GM18867 (cell line): ENCODE measurements at regions not wholly inside any gene's neighbourhood (a gene's known extent, or its start where the extent isn't known, plus 50 kb on each side); places are given as distances from the start of the nearest gene placed in this dataset.

Source experiments
- ATAC-seq: cut with Tn5 transposase; IDR thresholded peaks from one replicate; pipeline ENCODE4 v1.9.1; 2021; ENCODE audit warnings: mild to moderate bottlenecking, moderate library complexity; ENCODE audit not compliant: unreplicated experiment

DNA sequence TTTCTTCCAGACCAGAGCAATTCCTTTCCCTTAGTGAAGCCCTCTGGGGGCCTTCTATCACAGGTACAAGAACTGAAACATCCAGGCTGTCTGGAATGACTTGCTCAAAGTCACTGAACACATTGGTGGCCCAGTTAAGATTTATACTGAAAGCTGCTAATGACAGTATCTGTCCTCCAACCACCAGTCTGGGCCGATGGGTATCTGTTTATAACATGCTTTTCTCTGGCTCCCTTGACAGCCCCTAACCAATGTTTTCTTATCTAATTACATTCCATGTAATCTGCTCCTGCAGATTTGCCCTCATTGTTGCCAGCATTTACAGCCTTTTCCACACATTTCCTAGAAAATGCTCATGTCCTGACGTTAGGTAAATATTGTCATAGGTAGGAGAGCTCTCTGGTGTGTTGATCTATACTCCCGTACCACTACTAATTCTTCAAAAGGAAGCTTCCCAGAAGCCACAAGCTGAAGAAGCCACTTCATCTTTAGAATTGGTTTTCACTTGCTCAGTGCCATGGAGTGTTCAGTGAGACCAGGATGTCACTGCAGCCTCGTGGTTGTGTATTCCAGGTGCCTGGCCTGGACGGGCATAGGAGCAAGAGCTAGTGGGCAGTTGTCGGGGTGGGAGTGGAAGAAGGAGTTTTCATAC lies 163.9 kb downstream of the TSEN15 start:
- no peak for ATAC-seq

DNA sequence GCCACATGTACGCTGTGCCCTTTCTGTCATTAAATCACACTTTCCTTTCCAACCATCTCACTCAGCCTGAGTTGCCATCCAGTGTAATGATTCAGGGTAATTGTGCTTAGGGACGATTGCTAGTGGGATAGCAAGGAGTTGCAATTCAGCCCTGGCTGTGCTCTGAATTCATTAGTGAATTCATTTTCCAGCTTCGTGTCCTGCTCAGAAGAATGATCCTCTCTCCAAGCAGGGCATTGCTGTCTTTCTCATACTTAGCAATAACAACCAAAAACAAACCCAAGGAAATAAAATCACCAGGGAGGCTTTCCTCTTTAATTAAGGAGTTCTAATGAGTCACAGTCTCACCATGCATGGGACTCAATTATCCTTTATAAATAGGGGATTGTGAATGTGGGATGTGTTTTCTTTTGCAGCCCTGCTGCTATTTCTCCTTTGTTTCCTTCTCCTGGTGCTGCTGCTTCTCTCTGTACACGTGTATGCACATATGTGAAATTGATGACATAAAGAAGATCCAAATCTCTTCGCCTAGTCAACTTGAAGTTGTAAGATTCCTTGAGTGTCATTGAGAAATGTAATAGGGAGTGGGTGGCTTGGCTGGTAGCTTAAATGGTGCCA lies 167.0 kb downstream of the TSEN15 start:
- ATAC-seq: no peak

DNA sequence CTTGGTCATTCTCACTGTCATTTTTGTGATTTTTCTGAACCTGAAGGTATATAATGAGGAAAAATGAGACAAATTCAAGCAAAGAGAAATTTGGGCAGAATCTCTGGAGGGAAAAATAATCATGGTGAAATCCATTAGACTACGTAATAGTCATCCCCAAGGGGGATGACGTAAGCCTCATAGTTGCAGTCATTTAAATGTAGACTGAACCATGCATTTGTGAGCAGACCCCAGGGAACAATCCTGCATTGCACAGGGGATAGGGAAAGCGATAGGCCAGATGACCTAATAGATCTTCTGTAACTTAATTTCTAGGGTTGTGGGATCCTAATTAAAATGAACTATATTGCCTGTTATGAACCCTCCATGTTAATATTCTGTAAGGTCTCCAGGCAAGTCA lies 167.4 kb upstream of the C1orf21 start:
- ATAC-seq: no peak

DNA sequence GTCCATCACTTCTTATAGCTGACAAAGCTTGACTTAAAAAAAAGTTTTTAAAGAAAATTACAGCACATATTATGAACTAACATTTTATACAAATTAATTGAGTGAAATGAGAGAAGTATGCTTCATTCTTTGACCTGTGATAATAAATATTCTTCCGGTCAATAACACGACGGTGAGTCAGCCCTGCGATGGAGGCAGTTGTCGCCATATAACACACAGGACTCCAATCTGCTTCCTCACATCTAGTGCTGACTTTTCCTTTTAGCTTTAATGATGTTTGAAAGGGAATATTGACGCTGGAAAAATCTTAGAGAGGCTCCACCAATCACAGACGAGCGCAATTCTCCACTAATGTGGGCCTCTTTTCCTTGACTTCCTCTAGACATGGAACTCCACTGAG lies 166.9 kb upstream of the C1orf21 start:
- no peak for ATAC-seq

DNA sequence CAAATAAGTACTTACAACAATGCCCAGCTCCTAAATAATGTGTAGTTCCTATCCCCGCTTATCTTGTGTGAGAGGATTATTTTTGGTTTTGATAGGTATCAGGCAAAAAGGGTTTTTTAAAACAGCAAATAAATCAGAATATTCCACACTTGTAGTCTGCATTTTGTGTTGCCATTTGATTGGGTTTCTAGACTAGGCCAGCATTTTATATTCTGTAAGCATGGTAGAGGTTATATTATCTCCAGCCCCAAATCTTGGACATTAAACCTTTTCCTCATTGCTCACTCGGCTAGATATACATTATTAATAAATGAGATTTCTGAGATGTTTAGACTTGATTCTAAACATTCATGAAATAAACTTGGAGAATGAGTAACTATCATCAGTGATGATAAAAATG lies 165.7 kb upstream of the C1orf21 start:
- no peak for ATAC-seq

DNA sequence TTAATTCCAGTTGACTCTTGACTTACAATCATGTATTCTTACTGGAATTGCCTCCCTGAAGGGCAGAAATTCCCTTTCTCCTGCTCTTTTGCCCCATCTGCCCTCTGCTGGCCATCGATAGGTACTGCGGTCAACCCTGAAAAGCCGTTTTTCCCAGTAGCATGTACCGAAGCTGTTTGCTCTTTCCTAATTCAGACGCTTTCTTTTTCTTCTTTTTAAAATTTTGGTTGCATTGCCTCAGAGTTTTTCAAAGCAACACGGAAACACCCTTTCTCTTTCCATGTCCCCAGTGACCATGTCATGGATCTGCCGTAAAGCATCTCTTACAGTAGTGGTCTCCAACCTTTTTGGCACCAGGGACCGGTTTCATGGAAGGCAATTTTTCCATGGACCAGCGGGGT lies 164.2 kb upstream of the C1orf21 start:
- no peak for ATAC-seq

DNA sequence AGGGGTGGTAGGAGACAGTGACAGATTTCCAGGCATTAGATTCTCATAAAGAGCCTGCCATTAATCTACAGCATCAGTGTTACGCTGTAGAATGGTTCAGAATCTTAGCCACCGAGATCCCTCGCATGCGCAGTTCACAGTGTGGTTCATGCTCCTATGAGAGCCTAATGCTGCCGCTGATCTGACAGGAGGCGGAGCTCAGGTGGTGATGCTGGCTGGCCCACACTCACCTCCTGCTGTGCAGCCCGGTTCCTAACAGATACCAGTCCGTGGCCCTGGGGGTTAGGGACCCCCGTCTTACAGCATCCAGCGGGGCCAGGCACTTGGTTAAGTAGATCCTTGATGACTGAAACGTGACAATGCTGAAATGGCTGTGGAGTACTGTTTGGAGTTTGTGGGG lies 163.6 kb upstream of the C1orf21 start:
- no peak for ATAC-seq

DNA sequence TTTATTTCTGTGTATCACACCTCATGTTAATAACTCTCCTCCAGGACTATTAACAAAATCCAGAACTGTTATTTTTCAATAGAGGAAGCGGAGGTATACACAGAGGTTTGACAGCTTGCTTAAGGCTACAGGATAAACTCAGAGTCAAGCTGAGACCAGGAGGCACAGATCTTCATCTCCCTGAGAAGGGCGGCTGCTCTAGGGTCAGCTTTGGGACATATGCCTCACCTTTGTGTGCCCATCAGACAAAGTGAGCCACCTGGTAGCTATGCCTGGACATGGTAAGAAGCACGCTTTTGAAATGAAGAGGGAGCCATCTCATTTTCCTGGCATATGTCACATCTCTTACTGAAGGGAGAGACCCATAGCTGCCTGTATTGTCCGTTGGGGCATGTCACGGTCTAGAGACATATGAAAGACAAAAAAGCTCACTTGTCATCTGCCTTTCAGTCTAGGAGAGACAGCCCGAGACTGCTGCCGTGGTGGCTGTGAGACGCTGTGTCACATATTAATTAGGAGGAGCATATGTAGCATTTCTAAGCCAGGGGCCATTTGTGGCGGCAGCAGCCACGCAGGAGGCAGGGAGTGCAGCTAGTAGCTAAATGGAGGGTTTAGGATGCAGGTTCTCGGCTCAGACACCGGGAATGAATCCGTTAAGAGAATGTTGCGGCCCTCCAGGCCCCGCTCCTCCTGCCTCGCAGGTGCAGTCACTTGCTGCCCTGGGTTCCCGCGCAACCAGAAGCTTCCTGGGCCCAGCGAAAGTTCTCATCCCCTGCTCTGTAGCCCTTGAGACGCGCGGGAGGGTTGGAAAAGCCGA lies 161.3 kb upstream of the C1orf21 start:
- no peak for ATAC-seq

DNA sequence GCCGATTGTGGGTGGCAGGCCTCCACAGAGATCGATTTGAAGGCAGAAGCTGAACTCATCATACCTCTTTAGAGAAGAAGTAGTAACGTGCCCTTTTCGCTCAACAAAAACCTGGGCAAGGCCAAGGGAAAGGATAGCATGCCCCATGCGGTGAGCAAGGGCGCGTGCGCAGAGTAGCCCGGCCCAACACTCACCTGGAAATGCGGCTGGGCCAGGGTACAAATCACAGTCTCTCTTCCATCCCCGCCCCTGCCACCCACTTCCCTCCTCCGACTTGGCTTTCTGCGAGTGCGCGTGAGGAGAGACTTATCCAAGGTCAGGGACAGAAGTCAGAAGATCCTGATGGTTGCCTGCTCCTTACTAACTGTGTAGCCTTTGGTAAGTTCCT lies 160.7 kb upstream of the C1orf21 start:
- no peak for ATAC-seq

DNA sequence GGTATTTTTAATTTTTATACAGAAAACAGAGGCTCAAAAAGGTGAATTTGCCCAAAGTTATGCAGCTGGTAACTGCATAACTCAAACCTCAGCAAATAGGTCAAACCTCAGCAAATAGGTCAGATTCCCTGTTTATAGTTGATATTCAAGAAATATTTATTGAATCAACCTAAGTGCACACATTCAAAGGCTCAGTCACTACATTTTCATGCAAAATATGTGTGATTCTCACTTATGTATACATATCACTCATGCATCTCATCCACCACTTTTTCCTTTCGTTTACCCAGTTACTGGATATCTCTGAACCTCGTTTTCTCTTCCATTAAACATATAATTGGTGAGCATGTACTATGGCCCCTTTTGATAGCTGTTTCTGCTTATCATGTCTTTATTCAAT lies 158.3 kb upstream of the C1orf21 start:
- no peak for ATAC-seq

DNA sequence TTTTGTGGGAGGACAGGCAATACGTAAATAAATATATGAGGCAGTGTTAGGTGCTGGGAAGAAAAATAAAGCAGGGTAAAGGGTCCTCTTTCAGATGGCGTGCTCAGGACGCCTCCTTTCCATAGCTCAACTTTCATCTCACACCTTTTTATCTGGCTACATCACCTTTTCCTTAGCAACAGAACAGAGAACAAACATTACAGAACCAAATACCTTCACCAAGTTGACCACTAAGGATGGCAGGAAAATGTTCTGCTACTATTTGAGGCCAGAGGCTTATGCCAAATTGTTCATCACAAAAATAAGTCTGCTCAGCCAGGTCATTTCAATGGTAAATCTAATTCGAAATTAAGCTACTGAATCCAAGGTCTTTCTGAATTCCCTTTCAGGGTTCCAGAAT lies 149.2 kb upstream of the C1orf21 start:
- no peak for ATAC-seq

DNA sequence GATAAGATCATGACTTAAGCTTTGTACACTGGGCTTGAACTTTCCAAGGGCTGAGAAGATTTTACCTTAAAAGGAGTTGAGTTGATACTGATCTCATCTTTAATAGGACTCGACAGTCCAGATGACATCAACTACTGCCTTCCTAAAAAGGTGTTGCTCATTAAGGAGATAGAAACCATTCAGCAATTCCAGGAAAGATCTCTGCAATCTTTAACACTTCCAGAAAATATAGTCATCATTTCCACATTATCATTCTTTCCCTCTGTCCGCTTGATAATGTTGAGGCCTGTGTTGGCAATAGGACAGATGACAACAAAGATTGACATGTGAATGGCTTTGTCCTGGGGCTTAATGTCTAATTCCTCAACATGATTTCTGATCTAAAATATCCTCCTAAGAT lies 145.4 kb upstream of the C1orf21 start:
- no peak for ATAC-seq

DNA sequence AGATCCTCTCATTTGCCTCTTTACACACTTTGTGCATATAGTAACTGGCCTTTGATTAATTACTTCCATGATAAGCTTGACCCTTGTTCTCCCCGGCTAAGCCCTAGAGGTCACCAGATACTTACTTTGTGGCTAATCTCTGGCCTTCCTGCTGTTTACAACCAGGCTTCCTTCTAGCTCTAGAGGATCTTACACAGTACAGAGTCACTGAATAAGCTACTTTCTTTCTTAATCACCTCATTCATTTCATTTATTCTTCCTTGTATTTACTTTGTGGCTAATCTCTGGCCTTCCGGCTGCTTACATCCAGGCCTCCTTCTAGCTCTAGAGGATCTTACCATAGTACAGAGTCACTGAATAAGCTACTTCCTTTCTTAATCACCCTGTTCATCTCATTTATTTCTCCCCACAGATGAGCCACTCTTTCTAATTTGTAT lies 144.3 kb upstream of the C1orf21 start:
- no peak for ATAC-seq

DNA sequence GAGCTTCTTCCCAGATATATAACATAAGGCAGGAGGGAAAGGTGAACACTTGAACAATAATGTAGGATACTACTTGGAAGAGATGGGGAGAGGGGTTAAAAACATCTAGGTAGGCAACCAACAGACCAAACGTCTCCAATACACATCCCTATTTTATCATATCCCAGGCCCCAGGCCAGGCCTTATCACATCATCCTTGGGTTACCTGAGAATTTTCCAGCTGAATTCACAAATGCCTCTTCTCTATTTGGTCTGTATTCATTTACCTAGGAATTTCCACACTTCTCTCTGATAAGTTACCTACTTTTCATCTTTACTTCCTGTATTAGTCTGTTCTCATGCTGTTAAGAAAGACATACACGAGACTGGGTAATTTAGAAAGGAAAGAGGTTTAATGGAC lies 141.9 kb upstream of the C1orf21 start:
- no peak for ATAC-seq

DNA sequence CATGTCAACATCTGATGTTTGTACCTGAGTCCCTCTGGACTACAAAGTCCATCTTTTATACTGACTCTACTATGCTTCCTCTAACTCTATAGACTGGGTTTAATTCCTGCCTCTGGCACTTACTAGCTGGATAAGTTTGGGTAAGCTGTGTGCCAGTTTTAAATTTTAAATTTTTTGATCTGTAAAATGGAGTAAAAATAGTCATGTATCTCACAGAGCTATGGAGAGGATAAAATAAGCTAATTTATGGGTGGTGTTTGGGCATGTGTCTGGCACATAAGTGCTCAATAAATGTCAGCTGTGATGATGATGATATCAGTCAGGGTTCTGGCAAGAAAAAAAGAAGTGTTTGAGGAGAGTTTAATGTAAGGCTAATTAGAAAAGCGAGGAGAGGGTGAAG lies 139.2 kb upstream of the C1orf21 start:
- no peak for ATAC-seq

DNA sequence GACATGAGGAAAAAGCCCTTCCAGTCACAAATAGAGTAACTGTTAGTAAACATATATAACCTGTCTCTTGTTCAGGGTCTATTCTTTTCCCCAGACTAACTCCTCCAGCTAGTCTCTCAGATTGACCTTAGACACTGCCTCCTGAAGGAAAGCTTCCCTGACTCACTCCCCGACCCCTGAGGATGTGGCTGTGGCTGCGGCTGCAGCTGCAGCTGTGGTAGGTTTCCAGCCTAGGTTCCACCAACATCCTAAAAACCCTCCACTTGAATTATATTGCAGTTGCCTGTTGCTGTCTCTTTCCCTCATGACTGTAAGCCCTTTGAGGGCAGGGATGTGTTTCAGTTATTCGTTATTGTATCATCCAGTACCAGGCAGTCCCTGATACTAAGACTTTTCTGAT lies 132.9 kb upstream of the C1orf21 start:
- ATAC-seq: no peak

DNA sequence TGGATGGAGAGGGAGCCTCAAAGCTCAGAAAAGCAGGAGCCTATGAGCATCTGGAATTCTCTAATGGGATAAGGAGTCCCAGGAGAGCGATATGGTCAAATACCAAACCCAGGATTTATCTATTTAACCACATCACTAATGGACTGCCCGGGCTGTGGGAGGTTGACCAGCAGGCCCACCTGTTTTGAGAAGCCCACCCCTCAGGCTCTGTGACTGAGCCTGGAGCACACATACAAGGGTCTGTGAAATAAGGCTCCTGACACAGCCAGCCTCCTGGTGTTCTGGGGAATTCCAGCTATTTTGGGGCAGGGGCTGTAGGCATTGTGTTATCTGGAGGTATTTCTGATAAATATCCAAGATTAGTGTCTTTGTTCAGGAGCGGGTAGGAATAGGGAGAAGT lies 132.0 kb upstream of the C1orf21 start:
- ATAC-seq: no peak

DNA sequence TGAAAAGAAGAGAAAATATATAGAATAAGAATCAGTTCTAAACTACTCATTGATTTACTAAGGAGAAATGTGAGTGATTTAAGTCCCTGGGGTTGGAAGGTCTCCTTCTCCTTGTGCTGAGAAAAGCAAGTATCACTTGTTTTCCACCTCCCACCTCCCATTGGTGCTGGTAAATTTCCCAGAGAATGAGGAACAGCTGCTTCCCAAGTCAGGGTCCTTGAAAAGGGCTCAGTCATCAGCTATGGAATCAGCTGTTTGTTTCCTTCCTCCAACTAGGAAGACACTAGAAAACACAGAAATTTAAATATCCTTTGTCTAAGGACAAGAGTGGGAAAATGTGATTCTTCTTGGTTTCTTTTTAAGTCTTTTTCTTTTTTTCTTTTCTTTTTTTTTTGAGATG lies 131.3 kb upstream of the C1orf21 start:
- ATAC-seq: no peak

DNA sequence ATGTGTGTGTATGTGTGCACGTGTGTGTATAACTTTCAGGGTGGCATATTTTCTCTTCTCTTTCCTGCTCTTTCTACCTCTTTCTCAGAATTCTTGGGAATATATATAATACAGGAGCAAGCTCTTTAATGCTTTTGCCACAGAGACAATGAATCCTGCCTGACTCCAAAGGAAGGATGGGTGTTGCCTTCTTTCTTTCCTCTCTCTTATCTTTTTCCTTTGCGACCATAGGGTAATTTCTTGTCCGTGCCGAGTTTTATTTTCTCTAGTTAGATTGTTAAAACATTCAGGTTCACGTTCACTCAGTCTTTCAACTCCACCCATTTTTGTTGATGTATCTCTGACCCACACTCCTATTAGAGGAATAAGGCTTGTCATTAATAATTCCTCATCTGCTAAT lies 129.0 kb upstream of the C1orf21 start:
- no peak for ATAC-seq

DNA sequence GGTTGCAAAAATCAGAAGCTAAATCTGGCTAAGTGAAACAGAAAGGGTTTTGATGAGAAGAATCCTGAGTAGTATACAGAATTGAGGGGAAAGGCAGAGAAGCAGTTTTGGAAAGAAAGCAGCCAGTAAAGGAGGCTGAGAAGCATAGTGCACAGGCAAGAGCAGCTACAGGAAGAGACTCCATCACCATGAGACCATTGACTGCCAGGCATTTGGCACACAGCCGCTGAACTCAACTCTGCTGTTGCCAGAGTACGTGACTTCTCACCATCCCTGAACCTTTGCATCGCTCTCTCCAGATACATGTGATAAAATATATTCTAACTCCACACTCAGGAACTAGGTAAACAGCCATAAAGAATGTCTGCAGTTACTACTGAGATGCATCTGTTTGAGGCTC lies 128.3 kb upstream of the C1orf21 start:
- no peak for ATAC-seq

DNA sequence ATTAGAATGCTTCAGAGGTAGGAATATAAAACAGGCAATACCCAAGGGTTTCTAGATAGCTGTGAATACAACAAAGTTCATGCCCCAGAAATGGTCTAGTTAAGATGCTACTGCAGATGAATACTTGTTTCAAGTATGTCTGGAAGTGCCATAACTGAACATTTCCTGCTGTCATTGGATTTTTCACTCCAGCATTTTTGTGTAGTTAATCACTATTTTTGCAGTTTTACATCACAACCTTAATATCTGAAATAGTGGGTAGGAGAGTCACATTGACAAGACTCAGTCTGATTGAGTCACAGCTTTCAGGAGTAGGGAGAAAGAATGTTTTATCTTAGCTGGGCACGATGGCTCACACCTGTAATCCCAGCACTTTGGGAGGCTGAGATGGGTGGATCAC lies 126.4 kb upstream of the C1orf21 start:
- ATAC-seq: no peak

DNA sequence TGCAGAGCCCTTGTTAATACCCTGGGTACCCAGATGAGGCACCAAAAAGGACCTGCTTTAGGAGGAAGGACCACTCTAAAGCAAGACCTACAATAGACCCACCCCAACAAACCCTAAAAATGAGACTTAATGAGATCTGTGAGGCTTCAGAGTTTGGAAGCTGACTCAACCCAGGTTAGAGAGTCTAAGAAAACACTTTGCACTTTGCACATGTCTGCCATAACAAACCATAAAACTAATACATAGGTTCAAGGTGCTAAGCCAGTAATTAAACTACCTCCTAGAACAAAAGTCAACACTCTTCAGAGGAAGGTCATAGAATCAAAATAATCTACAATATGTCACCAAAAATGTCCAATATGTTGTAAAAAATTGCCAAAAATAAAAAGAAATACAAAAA lies 124.7 kb upstream of the C1orf21 start:
- ATAC-seq: no peak
